Loucy (cell line): ENCODE measurements at regions not wholly inside any gene's neighbourhood (a gene's known extent, or its start where the extent isn't known, plus 50 kb on each side); places are given as distances from the start of the nearest gene placed in this dataset.

ENCODE experiments used
- CTCF ChIP-seq: fragments of 200-600 bp; sonication (generic); conservative IDR thresholded peaks from 2 replicates; pipeline ENCODE4 v1.5.1; 2014; ENCODE audit warnings: mild to moderate bottlenecking, antibody characterized with exemption, low read length
- EZH2phosphoT487 ChIP-seq: fragments of 200-600 bp; IDR thresholded peaks from 2 replicates; pipeline ENCODE4 v1.6.1; 2018; ENCODE audit warnings: antibody characterized with exemption, mild to moderate bottlenecking, moderate library complexity, borderline replicate concordance

- TF ChIP-seq CTCF: peak; percentile 28; the same call in 1 of the 2 replicates
- TF ChIP-seq EZH2phosphoT487: no peak
These were observed 62.3 kb upstream of the ZNF423 start for GRCh38 chr16:49918257-49918656.
